ENCODE measurements at regions not wholly inside any gene's neighbourhood (a gene's known extent, or its start where the extent isn't known, plus 50 kb on each side); places are given as distances from the start of the nearest gene placed in this dataset.

DNA sequence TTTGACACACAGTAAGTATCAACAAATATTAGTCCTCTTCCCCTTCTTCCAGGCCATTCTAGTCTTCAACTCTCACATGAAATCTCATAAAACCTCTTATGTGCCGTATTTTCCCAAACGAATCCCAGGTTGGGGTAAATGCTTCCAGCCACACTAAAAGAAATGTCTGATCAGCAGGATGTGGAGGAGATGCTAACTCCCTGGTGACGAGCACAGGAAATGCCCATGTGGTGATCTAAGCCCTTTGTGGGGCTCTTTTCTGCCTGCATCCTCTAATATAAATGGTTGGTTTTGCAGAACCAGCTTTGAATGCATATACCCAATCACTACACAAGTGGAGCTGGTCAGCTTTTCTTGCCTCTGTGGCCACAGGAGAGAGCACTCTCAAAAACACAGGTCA is 498.2 kb upstream of the ERCC4 start:
- TF ChIP-seq, protein P1, sequence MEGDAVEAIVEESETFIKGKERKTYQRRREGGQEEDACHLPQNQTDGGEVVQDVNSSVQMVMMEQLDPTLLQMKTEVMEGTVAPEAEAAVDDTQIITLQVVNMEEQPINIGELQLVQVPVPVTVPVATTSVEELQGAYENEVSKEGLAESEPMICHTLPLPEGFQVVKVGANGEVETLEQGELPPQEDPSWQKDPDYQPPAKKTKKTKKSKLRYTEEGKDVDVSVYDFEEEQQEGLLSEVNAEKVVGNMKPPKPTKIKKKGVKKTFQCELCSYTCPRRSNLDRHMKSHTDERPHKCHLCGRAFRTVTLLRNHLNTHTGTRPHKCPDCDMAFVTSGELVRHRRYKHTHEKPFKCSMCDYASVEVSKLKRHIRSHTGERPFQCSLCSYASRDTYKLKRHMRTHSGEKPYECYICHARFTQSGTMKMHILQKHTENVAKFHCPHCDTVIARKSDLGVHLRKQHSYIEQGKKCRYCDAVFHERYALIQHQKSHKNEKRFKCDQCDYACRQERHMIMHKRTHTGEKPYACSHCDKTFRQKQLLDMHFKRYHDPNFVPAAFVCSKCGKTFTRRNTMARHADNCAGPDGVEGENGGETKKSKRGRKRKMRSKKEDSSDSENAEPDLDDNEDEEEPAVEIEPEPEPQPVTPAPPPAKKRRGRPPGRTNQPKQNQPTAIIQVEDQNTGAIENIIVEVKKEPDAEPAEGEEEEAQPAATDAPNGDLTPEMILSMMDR (IDR thresholded peaks at IDR 0.05): no peak
- no peak for TF ChIP-seq POLR2A (IDR thresholded peaks at IDR 0.05)

All from right lobe of liver (tissue), 4 donors.